HG02884 (cell line): ENCODE measurements at regions not wholly inside any gene's neighbourhood (a gene's known extent, or its start where the extent isn't known, plus 50 kb on each side); places are given as distances from the start of the nearest gene placed in this dataset.
"Not testable (repeated sequence)": the region's sequence is repeated elsewhere in the genome, so short reads cannot be mapped to it uniquely, and the experiment has no call there.

ENCODE experiments used
- ATAC-seq: cut with Tn5 transposase; IDR thresholded peaks from one replicate; pipeline ENCODE4 v1.9.1; 2021; ENCODE audit warnings: mild to moderate bottlenecking, moderate library complexity; ENCODE audit not compliant: unreplicated experiment

GRCh38 chr9:62526306-62526705, 1336.5 kb downstream of the SPATA31A7 start:
- ATAC-seq: not testable (repeated sequence)

- ATAC-seq: not testable (repeated sequence)
Observed at GRCh38 chr9:62532162-62532776, 1342.4 kb downstream of the SPATA31A7 start.

GRCh38 chr9:62532777-62533173, 1342.9 kb downstream of the SPATA31A7 start:
- not testable (repeated sequence) for ATAC-seq

GRCh38 chr9:62550539-62550938, 1360.7 kb downstream of the SPATA31A7 start:
- peak; percentile 83 for ATAC-seq

- ATAC-seq: not testable (repeated sequence)
Observed at GRCh38 chr9:62560603-62561002, 1370.8 kb downstream of the SPATA31A7 start.

GRCh38 chr9:62565132-62565531, 1375.3 kb downstream of the SPATA31A7 start:
- not testable (repeated sequence) for ATAC-seq

GRCh38 chr9:62566430-62566829, 1376.6 kb downstream of the SPATA31A7 start:
- ATAC-seq: not testable (repeated sequence)

GRCh38 chr9:62597128-62597527, 1407.3 kb downstream of the SPATA31A7 start:
- ATAC-seq: not testable (repeated sequence)
